ENCODE measurements at regions not wholly inside any gene's neighbourhood (a gene's known extent, or its start where the extent isn't known, plus 50 kb on each side); places are given as distances from the start of the nearest gene placed in this dataset.
"Not testable (repeated sequence)": the region's sequence is repeated elsewhere in the genome, so short reads cannot be mapped to it uniquely, and the experiment has no call there.

DNA sequence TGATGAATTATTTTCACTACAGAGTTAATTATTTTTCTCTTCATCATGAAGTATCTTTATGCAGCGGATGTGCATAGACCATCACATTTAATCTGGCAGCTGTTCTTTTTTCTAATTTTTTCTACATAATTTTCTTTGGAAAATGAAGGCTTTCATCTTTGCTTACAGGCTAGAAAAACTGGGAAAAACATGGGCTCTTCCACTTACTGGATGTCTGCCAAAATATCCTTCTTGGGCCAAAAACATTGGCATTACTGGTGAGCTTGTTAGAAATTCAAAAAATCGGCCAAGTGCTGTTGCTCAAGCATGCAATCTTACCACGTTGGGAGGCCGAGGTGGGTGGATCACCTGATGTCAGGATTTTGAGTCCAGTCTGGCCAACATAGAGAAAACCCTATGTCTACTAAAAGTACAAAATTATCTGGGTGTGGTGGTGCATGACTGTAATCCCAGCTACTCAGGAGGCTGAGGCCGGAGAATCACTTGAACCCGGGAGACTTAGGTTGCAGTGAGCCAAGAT, 176.8 kb downstream of the ZNF737 start:
- DNase-seq (ENCODE audit: low spot score): no peak

DNA sequence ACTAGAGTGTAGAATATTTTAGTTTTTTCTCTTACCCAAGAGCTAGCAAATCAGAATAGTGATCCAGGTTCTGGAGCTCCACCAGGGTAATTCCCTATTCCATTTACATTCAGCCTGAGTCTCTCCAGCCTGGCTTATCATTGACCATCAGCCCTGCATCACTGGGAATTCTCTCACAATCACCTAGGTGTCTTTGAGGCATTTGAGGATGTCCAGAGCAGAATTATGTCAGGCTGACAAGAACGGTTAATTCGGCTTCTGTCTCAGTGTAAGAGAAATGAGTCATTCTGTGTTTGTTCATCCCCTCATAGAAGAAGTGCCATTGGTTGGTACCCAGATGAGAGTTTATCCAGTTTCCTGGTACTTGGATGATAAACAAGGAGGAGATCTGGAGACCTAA, 180.5 kb downstream of the ZNF737 start:
- DNase-seq (ENCODE audit: low spot score): no peak

DNA sequence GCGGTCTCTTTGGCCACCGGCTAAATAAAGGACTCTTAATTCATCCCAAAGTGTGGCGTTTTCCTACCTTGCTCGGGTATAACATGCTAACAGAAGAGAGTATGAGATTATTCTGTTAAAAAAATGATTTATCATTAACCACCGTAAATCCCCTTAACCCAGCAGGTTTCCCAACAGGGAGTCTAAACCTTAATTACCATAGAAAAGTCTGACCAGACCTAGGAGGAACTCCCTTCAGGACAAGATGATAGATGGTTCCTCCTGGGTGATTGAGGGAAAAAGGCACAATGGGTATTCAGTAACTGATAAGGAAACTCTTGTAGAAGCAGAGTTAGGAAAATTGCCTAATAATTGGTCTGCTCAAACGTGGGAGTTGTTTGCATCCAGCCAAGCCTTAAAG, 193.7 kb downstream of the ZNF737 start:
- DNase-seq (ENCODE audit: low spot score): no peak

DNA sequence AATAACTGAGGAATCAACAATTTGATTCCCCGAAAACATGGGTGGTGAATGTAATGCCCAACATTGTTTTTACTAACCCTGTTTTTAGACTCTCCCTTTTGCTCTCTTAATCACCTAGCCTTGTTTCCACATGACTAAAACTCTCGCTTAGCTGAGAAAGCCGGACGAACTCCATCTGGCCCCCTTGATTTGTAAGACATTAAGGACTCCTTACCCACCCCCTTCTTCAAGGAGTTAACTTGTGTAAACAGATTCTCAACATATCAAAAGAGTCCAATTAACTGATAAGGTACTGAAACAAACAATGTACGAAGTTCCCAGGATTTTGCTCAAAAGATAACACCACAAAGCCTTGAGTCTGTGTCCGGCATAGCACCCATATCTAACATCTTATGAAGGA, 194.3 kb downstream of the ZNF737 start:
- DNase-seq (ENCODE audit: low spot score): not testable (repeated sequence)

DNA sequence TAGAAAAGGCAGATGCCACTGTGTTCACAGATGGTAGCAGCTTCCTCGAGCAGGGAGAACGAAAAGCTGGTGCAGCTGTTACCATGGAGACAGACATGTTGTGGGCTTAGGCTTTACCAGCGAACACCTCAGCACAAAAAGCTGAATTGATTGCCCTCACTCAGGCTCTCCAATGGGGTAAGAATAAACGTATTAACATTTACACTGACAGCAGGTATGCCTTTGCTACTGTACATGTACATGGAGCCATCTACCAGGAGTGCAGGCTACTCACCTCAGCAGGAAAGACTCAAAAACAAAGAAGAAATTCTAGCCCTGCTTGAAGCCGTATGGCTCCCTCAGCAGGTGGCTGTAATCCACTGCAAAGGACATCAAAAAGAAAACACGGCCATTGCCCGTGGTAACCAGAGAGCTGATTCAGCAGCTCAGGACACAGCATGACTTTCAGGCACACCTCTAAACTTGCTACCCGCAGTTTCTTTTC, 197.7 kb downstream of the ZNF737 start:
- no peak for DNase-seq (ENCODE audit: low spot score)

DNA sequence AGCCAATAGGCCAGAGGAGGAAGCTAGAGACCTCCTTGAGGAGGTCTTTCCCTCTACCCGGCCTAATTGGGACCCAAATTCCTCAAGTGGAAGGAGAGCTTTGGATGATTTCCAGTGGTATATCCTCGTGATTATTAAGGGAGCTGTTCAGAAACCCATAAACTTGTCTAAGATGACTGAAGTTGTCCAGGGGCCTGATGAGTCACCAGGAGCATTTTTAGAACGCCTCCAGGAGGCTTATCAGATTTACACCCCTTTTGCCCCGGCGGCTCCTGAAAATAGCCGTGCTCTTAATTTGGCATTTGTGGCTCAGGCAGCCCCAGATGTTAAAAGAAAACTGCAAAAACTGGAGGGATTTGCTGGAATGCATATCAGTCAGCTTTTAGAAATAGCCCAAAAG, 198.1 kb downstream of the ZNF486 start:
- DNase-seq (ENCODE audit: low spot score): no peak

DNA sequence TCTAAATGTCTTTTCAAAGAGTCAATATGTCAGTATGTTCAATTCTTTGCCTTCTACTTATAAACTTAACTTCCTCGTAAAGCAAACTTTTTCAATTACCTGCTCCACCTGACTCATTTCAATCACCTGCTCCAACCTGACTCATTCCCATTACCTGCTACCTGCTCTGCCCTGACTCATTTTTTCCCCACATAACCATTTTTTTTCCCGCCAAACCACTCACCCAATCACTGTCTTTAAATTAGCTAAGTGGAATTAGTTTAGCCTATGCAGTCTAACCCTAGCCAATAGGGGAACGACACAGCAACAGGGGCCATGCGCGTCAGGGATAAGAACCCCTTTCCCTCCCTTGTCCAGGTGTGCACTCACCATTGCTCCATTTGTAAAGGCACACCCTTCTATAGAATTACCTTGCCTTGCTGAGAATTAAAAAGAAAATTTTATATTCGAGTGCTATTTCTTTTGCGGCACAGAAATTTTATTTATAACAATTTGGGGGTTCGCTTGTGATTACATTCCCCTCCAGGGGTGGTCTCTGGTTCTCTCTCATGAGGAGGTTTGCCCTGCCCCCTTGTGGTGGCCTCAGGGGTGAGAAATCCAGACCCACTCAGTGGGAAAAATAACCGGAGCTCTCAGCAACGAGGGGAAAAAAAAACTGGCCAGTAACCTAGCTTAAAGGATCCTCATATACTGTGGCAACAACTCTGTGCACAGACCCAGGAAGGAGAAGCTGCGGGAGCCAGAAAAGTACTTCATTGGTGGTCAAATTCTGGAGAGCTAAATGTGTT, 193.1 kb downstream of the ZNF486 start:
- DNase-seq (ENCODE audit: low spot score): no peak

DNA sequence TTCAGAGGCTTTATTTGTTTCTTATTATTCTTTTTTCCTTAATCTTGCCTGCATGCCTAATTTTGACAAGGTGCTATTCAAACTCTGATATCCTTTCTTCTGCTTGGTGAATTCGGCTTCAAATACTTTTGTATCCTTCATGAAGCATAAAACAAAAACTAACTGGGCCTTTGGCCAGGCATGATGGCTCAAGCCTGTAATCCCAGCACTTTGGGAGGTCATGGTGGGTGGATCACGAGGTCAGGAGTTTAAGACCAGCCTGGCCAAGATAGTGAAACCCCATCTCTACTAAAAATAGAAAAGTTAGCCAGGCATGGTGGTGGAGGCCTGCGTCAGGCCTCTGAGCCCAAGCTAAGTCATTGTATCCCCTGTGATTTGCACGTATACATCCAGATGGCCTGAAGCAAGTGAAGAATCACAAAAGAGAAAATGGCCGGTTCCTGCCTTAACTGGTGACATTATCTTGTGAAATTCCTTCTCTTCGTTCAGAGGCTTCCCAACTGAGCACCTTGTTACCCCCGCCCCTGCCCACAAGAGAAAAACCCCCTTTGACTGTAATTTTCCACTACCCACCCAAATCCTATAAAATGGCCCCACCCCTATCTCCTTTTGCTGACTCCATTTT, 191.9 kb downstream of the ZNF486 start:
- not testable (repeated sequence) for DNase-seq (ENCODE audit: low spot score)

DNA sequence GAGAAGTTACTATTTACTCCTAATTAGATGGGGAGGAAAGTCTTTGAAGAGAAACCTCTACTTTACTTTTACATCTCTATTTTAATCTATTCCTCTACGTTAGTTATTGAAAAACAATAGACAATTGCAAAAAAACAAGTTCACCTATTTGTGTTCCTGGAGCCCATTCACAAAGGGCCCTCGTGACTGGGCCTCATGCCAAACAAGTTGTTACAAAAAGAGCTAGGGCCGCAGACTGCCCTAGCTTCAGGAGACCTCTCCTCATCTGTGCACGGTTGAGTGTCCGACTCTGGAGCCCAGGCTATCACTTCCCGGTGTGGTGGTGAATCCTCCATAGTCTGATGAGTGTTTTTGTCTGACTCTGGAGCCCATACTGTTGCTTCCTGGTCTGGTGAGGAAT, 190.9 kb downstream of the ZNF486 start:
- no peak for DNase-seq (ENCODE audit: low spot score)

DNA sequence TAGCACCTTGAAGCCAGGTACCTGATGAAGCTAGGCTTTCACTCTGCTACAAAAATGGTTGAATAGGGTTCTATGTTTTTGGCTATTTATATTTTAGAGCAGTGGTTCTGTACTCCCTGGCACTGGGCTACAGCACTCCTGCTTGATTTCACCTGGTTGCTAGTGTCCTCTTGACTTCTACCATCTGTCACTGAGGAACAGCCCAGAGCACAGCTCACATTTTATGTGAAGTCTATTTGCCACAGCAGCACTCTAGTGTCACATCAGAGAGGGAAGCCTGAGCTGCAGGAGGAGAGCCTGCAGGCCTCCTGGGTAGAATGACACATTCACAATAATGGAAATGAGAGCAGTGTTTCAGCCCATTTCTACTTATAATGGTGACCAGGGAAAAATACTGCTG, 184.2 kb downstream of the ZNF486 start:
- DNase-seq (ENCODE audit: low spot score): no peak

DNA sequence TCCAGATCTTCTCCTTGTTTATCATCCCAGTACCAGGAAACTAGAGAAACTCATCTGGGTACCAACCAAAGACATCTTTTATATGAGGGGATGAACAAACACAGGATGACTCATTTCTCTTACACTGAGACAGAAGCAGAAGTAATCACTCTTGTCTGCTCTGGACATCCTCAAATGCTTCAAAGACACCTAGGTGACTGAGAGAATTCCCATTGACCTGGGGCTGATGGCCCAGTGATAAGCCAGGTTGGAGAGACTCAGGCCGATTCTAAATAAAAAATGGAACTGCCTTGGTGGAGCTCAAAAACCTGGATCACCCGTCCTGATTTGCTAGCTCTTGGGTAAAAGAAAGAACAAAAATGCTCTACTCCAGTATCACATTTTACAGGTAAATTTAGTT, 182.2 kb downstream of the ZNF486 start:
- no peak for DNase-seq (ENCODE audit: low spot score)

DNA sequence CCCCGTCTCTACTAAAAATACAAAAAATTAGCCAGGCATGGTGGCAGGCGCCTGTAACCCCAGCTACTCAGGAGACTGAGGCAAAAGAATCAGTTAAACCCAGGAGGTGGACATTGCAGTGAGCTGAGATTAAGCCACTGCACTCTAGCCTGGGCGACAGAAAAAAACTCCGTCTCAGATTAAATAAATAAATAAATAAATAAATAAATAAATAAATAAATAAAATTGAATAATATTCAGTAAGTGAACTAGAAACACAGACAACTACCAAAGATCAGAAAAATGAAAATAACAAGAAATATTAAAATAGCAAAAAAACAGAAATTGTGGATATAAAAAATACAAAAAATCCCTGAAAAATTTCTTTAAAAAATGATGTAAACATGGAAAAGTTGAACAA, 172.4 kb downstream of the ZNF486 start:
- DNase-seq (ENCODE audit: low spot score): no peak

DNA sequence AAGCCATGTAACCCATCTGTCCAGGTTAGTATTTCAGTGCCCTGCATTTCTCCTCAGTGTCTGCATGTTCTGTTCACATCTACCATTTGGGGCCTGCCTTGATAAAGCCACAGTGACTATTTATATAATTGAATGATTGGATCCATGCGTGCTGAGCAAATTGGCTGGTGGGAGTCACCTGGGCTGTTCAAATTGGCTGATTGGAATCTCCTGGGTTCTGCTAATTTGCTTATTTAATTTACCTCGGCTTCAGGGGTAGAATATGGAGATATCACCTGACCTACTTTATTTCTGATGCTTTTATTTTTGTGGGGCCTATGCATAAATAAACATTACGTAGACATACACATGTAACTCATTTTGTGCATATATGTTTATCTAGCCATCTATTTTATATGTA, 167.7 kb downstream of the ZNF486 start:
- DNase-seq (ENCODE audit: low spot score): no peak

DNA sequence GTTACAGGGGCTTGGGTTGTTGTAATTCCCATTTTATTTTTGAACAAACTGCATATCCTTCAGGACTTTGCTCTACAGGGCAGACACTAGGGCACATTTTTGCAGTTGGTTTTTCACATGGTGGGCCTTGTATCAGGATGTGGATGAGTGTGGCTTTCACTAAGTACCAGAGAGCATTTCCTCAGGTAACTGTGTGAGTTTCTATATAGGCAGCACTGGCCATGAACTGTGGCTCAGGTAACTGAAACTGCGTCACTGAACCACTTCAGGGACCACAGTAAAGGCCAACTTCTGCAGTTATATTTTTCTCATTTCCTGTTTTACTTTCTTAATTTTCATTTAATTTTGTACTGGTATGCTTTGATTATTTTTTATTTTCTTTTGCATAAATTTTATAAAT, 166.5 kb downstream of the ZNF486 start:
- no peak for DNase-seq (ENCODE audit: low spot score)

DNA sequence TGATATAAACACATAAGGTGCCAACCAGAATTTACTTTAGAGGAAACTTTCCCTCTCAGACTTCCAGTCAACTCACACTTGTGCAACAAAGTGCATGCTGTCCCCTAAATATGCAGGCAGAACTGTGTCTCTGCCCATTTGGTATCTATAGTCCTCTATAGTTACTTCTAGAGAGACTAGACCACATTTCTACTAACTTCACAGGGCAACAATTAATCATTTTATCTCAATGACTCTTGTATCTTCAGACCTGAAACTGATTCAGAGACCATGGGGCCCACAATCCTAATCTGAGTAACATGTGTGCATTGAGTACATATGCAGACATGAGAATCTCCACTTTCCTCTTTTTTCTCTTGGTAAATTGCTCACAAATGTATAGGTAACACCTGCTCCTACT, 158.1 kb downstream of the ZNF486 start:
- DNase-seq (ENCODE audit: low spot score): no peak

DNA sequence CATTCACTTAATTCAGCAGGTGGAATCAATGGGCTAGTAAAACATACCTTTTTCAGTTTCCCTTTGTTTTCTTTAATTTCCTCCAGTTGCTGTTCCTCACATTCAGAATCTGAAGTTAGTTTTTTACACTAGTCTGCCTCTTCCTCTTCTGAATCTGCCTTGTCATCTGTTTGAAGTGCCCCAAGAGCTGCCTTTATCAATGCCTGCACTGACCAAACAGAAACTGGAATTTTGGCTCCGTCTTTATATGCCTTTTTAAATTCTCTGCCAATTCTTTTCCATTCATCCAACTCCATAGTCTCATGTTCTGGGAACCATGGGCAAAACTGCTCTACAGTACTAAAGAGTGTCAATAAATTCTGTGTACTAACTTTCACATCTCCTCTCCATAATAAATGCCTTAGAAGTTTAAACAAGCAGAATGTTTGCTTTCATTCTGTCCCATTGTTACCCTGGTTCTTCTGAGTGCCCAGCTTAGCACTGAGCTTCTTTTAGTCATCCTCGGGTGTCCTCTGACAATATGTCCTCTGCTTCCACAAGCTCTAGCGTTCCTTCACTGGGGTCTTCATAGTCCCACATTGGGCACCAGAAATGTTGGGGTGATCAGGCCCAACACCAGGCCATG, 154.2 kb downstream of the ZNF486 start:
- no peak for DNase-seq (ENCODE audit: low spot score)

DNA sequence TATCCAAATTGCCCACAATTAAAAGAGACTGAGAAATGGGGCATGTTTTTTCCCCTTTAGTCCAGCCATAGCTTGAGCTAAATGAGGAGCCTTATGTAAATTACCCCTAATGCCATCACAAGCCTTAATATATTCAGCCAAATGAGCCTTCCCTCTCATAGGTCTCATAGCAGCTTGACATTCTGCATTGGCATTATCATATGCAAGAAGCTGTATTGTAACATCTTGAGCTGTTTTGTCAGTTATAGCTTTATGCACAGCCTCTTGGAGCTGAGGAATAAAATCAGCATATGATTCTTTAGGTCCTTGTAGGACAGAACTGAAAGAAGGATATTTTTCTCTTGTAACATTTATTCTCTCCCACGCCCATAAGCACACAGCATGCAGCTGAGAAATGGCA, 153.2 kb downstream of the ZNF486 start:
- no peak for DNase-seq (ENCODE audit: low spot score)

DNA sequence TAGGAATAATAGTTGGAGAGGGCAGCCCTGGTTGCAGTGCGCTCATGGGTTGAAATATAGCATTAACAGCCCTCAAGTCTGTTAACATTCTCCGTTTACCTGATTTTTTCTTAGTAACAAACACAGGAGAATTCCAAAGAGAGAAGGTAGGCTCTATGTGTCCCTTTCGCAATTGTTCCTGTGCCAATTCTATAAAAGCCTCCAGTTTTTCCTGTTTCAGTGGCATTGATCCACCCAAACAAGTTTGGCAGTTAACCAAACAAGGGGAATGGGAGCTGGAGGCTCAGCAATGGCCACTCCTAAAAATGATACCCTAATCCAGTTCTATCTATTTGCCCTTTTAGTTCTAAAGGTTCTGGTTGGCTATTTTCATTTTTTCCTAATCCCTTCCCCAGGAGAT, 151.6 kb downstream of the ZNF486 start:
- DNase-seq (ENCODE audit: low spot score): no peak

DNA sequence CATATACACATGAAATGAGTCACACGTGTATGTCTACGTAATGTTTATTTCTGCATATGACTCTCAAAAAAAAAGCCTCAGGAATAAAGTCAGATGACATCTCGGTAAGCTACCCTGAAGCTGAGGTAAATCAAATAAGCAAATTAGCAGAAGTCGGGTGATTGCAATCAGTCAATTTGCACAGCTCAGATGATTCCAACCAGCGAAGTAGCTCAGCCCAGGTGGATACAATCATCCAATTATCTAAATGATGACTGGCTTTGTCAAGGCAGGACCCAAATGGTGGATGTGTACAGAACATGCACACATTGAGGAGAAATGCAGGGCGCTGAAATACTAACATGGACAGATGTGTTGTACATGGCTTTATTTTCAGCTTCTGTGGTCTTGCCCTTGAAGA, 148.5 kb downstream of the ZNF486 start:
- no peak for DNase-seq (ENCODE audit: low spot score)

DNA sequence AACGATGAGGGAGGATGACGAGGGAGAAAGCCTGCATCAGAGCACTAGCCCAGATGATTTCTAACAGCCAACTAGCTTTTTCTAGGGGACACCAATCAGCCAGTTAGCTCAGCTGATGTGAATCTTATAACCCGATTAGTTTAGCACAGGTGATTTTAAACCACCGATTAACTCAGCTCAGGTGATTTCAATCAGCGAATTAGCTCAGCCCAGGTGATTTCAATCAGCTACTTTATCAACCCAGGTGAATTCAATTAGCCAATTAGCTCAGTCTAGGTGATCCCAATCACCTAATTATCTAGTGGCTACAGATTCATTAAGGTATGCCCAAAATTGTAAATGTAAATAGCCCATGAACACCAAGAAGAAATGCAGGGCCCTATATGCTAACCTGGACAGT, 146.9 kb downstream of the ZNF486 start:
- no peak for DNase-seq (ENCODE audit: low spot score)

DNA sequence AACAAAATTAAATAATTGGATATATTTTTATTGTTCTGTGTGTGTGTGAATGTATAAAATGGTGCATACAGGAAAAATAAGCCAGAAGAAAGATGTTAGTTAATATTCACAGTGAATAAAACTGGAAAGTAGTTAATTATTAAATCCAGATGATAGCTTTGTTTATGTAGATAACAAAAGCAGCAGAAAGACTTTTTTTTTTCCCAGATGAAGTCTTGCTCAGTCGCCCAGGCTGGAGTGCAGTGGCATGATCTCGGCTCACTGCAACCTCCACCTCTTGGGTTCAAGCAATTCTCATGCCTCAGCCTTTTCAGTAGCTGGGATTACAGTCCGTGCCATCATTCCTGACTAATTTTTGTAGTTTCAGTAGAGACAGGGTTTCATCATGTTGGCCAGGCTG, 140.1 kb downstream of the ZNF486 start:
- no peak for DNase-seq (ENCODE audit: low spot score)

DNA sequence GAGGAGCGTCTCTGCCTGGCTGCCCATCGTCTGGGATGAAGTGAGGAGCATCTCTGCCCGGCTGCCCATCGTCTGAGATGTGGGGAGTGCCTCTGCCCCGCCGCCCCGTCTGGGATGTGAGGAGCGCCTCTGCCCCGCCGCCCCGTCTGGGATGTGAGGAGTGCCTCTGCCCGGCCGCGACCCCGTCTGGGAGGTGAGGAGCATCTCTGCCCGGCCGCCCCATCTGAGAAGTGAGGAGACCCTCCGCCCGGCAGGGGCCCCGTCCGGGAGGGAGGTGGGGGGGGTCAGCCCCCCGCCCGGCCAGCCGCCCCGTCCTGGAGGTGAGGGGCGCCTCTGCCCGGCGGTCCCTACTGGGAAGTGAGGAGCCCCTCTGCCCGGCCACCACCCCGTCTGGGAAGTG, 129.3 kb downstream of the ZNF486 start:
- not testable (repeated sequence) for DNase-seq (ENCODE audit: low spot score)

DNA sequence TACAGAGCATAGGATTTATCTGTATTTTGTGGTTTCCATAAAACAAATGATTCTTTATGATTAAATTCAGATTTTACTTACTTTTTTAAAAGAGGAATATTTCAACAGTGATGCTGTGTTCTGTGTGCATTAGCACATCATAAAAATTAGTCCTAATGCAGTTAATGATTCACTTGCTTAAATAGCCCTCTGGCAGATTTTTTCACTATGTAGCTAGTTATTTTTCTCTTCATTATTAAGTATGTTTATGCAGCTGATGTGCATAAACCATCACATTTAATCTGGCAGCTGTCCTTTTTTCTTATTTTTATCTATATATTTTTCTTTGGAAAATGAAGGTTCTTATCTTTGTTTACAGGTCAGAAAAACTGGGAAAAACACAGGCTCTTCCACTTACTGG, 127.2 kb downstream of the ZNF486 start:
- DNase-seq (ENCODE audit: low spot score): no peak
